ENCODE measurements at regions not wholly inside any gene's neighbourhood (a gene's known extent, or its start where the extent isn't known, plus 50 kb on each side); places are given as distances from the start of the nearest gene placed in this dataset.

DNA sequence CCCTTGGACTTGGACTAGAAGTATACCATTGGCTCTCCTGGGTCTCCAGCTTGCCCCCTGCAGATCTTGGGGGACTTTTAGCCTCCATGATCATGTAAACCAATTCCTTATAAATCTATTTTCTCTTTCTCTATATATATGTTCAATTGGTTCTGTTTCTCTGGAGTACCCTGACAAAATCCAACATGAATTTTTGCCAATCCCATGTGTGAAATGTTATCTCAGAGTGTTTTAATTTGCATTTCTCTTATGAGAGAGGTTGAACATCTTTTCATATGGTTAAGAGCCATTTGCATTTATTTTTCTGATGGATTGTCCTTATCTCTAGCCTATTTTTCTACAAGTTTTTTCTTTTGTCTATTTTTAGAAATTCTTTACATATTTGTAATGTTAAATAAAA lies 131.7 kb upstream of the NEO1 start:
- Histone ChIP-seq H3K4me2 (ENCODE audit: low read length) (no peak overlapping the region), H4K20me1 (ENCODE audit: insufficient read depth, low read length) (no peaks in the 10 kb centered on the region), H3K27ac (ENCODE audit: low read depth, low read length) (no peak overlapping the region), H2AFZ (ENCODE audit: low read depth, low read length) (no peak overlapping the region), H3K9ac (ENCODE audit: low read length) (no peak overlapping the region), H3K4me3 (ENCODE audit: insufficient read depth, low read depth, low read length) (no peak overlapping the region), H3K36me3 (ENCODE audit: insufficient read depth, low read length) (no peaks in the 10 kb centered on the region), H3K4me1 (ENCODE audit: insufficient read depth, low read length) (no peaks in the 10 kb centered on the region), H3K79me2 (ENCODE audit: insufficient read depth, low read length) (no peaks in the 10 kb centered on the region), H3K27me3 (ENCODE audit: insufficient read depth, low read length) (no peaks in the 10 kb centered on the region), H3K9me3 (ENCODE audit: insufficient read depth, low read depth, low read length) (no peaks in the 10 kb centered on the region)
- no peak for TF ChIP-seq EZH2 (IDR thresholded peaks at IDR 0.05; ENCODE audit: insufficient read depth, low read length)
- no peak for TF ChIP-seq CTCF (IDR thresholded peaks at IDR 0.05; ENCODE audit: insufficient read depth, low read depth, low read length)
- peaks cover 15% of the 10 kb centered on the region for H3K4me1 Mint-ChIP-seq (ENCODE audit: low read depth, unreplicated experiment)
- H3K27ac Mint-ChIP-seq (ENCODE audit: unreplicated experiment): no peak overlapping the region
- no peaks in the 10 kb centered on the region for H3K9me3 Mint-ChIP-seq (ENCODE audit: unreplicated experiment)
- no peak overlapping the region for H3K4me3 Mint-ChIP-seq (ENCODE audit: unreplicated experiment)
- H3K27me3 Mint-ChIP-seq (ENCODE audit: low read depth, unreplicated experiment): peaks cover 6% of the 10 kb centered on the region
- DNase-seq (ENCODE audit: low read depth) (no peak), FAIRE-seq (no peak)
- no peaks in the 10 kb centered on the region for H3K36me3 Mint-ChIP-seq (ENCODE audit: low read depth, unreplicated experiment)

GRCh38 chr15:72919936-72920465 lies 132.3 kb upstream of the NEO1 start:
- Histone ChIP-seq H3K36me3 (ENCODE audit: insufficient read depth, low read length) (no peaks in the 10 kb centered on the region), H3K4me1 (ENCODE audit: insufficient read depth, low read length) (no peaks in the 10 kb centered on the region), H3K4me2 (ENCODE audit: low read length) (no peak overlapping the region), H3K4me3 (ENCODE audit: insufficient read depth, low read depth, low read length) (no peak overlapping the region), H2AFZ (ENCODE audit: low read depth, low read length) (no peak overlapping the region), H3K9me3 (ENCODE audit: insufficient read depth, low read depth, low read length) (no peaks in the 10 kb centered on the region), H4K20me1 (ENCODE audit: insufficient read depth, low read length) (no peaks in the 10 kb centered on the region), H3K27me3 (ENCODE audit: insufficient read depth, low read length) (no peaks in the 10 kb centered on the region), H3K27ac (ENCODE audit: low read depth, low read length) (no peak overlapping the region), H3K9ac (ENCODE audit: low read length) (no peak overlapping the region), H3K79me2 (ENCODE audit: insufficient read depth, low read length) (no peaks in the 10 kb centered on the region)
- no peak for FAIRE-seq
- peak; percentile 56 for DNase-seq (ENCODE audit: low read depth)
- no peak for TF ChIP-seq CTCF (IDR thresholded peaks at IDR 0.05; ENCODE audit: insufficient read depth, low read depth, low read length)
- TF ChIP-seq EZH2 (IDR thresholded peaks at IDR 0.05; ENCODE audit: insufficient read depth, low read length): no peak
- Mint-ChIP-seq H3K27me3 (ENCODE audit: low read depth, unreplicated experiment) (peaks cover 6% of the 10 kb centered on the region), H3K36me3 (ENCODE audit: low read depth, unreplicated experiment) (no peaks in the 10 kb centered on the region), H3K4me3 (ENCODE audit: unreplicated experiment) (no peak overlapping the region), H3K9me3 (ENCODE audit: unreplicated experiment) (no peaks in the 10 kb centered on the region), H3K27ac (ENCODE audit: unreplicated experiment) (no peak overlapping the region), H3K4me1 (ENCODE audit: low read depth, unreplicated experiment) (peaks cover 13% of the 10 kb centered on the region)

DNA sequence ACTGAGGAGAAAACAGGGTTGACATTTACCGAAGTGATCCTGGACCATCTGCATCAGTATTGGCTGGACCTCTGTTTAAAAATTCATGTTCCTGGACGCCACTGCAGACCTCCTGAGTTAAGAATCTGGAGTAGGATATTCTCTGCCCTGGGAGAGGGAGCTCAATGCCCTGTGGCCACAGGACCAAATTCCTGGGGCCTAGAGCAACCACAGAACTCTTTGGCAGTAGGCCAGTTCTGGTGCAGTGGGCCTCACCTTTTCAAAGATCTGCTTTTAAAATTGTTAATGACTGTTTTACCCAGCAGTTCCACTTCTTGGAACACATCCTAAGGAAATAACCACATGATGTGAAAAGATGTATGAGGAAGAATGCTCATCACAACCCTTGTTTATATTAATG lies 133.3 kb upstream of the ADPGK start:
- no peaks in the 10 kb centered on the region for H3K9me3 Mint-ChIP-seq (ENCODE audit: unreplicated experiment)
- no peak overlapping the region for H2AFZ ChIP-seq (ENCODE audit: low read depth, low read length)
- no peaks in the 10 kb centered on the region for H4K20me1 ChIP-seq (ENCODE audit: insufficient read depth, low read length)
- no peak for TF ChIP-seq CTCF (IDR thresholded peaks at IDR 0.05; ENCODE audit: insufficient read depth, low read depth, low read length)
- no peak for TF ChIP-seq EZH2 (IDR thresholded peaks at IDR 0.05; ENCODE audit: insufficient read depth, low read length)
- peaks cover 17% of the 10 kb centered on the region for H3K27me3 Mint-ChIP-seq (ENCODE audit: low read depth, unreplicated experiment)
- peaks cover 11% of the 10 kb centered on the region for H3K4me1 Mint-ChIP-seq (ENCODE audit: low read depth, unreplicated experiment)
- H3K9ac ChIP-seq (ENCODE audit: low read length): no peak overlapping the region
- H3K4me1 ChIP-seq (ENCODE audit: insufficient read depth, low read length): no peaks in the 10 kb centered on the region
- peak; percentile 68 for DNase-seq (ENCODE audit: low read depth)
- H3K27me3 ChIP-seq (ENCODE audit: insufficient read depth, low read length): no peaks in the 10 kb centered on the region
- no peaks in the 10 kb centered on the region for H3K36me3 ChIP-seq (ENCODE audit: insufficient read depth, low read length)
- H3K4me3 ChIP-seq (ENCODE audit: insufficient read depth, low read depth, low read length): no peak overlapping the region
- no peak overlapping the region for H3K27ac Mint-ChIP-seq (ENCODE audit: unreplicated experiment)
- H3K79me2 ChIP-seq (ENCODE audit: insufficient read depth, low read length): no peaks in the 10 kb centered on the region
- no peak overlapping the region for H3K27ac ChIP-seq (ENCODE audit: low read depth, low read length)
- H3K4me3 Mint-ChIP-seq (ENCODE audit: unreplicated experiment): no peak overlapping the region
- H3K4me2 ChIP-seq (ENCODE audit: low read length): no peak overlapping the region
- no peaks in the 10 kb centered on the region for H3K9me3 ChIP-seq (ENCODE audit: insufficient read depth, low read depth, low read length)
- no peaks in the 10 kb centered on the region for H3K36me3 Mint-ChIP-seq (ENCODE audit: low read depth, unreplicated experiment)
- FAIRE-seq: no peak
